ENCODE measurements at regions not wholly inside any gene's neighbourhood (a gene's known extent, or its start where the extent isn't known, plus 50 kb on each side); places are given as distances from the start of the nearest gene placed in this dataset.

- Histone ChIP-seq H3K9me3 (no peaks in the 10 kb centered on the region), H3K27me3 (no peaks in the 10 kb centered on the region), H3K27ac (no peak overlapping the region), H3K4me3 (no peak overlapping the region), H3K36me3 (no peaks in the 10 kb centered on the region), H3K4me1 (no peaks in the 10 kb centered on the region)
- DNase-seq = no peak
- intact Hi-C loops (cut with DNase I) = no loop called here
- TF ChIP-seq POLR2A (IDR thresholded peaks at IDR 0.05) (no peak), POLR2AphosphoS5 (IDR thresholded peaks at IDR 0.05) (no peak), EP300 (IDR thresholded peaks at IDR 0.05) (no peak)
- TF ChIP-seq, protein P1, sequence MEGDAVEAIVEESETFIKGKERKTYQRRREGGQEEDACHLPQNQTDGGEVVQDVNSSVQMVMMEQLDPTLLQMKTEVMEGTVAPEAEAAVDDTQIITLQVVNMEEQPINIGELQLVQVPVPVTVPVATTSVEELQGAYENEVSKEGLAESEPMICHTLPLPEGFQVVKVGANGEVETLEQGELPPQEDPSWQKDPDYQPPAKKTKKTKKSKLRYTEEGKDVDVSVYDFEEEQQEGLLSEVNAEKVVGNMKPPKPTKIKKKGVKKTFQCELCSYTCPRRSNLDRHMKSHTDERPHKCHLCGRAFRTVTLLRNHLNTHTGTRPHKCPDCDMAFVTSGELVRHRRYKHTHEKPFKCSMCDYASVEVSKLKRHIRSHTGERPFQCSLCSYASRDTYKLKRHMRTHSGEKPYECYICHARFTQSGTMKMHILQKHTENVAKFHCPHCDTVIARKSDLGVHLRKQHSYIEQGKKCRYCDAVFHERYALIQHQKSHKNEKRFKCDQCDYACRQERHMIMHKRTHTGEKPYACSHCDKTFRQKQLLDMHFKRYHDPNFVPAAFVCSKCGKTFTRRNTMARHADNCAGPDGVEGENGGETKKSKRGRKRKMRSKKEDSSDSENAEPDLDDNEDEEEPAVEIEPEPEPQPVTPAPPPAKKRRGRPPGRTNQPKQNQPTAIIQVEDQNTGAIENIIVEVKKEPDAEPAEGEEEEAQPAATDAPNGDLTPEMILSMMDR (IDR thresholded peaks at IDR 0.05) = no peak
Observed at GRCh38 chr12:60967128-60967527, 1293.1 kb upstream of the USP15 start.

DNA sequence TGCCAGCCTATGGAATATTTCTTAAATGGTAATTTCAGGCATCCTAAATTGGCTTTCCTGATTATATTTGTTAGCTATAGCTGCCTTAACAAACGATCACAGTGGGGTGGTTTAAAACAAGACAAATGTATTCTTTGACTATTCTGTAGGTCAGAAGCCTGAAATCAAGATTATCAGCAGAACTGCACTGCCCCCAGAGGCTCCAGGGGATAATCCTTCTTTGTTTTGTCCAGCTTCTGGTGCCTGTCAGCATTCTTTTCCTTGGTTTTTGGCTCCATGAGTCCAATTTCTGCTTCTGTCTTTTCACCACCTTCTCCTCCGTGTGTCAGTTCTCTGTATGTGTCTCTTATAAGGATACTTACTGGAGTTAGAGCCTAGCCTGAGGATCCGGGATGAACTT is 1282.2 kb upstream of the USP15 start:
- Histone ChIP-seq H3K27me3 (no peaks in the 10 kb centered on the region), H3K9me3 (no peaks in the 10 kb centered on the region), H3K4me1 (no peaks in the 10 kb centered on the region), H3K4me3 (no peak overlapping the region), H3K36me3 (no peaks in the 10 kb centered on the region), H3K27ac (no peak overlapping the region)
- intact Hi-C loops (cut with DNase I) = no loop called here
- no peak for TF ChIP-seq EP300 (IDR thresholded peaks at IDR 0.05)
- no peak for TF ChIP-seq POLR2A (IDR thresholded peaks at IDR 0.05)
- no peak for TF ChIP-seq POLR2AphosphoS5 (IDR thresholded peaks at IDR 0.05)
- TF ChIP-seq, protein P1 (IDR thresholded peaks at IDR 0.05) = no peak
- DNase-seq = no peak
- 49 to 64% methylated on average over 3 of the region's 3 CpGs for WGBS, 2 donors

GRCh38 chr12:60980558-60980957 is 1279.6 kb upstream of the USP15 start:
- 32 to 58% methylated on average over 1 of the region's 1 CpG for WGBS, 2 donors
- H3K36me3 ChIP-seq = no peaks in the 10 kb centered on the region
- no peak overlapping the region for H3K27ac ChIP-seq
- no peak overlapping the region for H3K4me3 ChIP-seq
- no peaks in the 10 kb centered on the region for H3K27me3 ChIP-seq
- no peaks in the 10 kb centered on the region for H3K9me3 ChIP-seq
- intact Hi-C loops (cut with DNase I) = no loop called here
- TF ChIP-seq EP300 (IDR thresholded peaks at IDR 0.05) (no peak), POLR2AphosphoS5 (IDR thresholded peaks at IDR 0.05) (no peak), POLR2A (IDR thresholded peaks at IDR 0.05) (no peak)
- TF ChIP-seq, protein P1 (IDR thresholded peaks at IDR 0.05) = no peak
- H3K4me1 ChIP-seq = no peaks in the 10 kb centered on the region
- no peak for DNase-seq

DNA sequence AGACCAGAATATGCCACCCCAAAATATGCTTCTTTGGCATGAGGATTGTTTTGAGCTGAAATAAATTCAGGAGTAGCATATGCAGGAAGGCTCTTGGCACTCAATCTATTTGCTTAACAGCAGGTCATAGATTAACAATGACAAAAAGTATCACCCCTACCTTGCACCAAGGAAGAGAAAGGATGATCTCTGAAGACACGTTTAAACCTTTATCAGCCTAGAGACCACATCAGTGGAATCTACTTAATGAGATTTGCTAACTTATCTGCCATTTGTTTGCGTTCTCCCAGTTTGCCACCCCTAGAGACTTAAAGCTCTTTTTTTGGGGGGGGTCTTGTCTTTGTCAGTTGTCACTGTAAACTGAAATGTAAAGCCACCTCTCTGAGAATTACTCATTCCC is 1278.7 kb upstream of the USP15 start:
- TF ChIP-seq, protein P1 (IDR thresholded peaks at IDR 0.05) = no peak
- no peak for TF ChIP-seq EP300 (IDR thresholded peaks at IDR 0.05)
- no peak for TF ChIP-seq POLR2A (IDR thresholded peaks at IDR 0.05)
- TF ChIP-seq POLR2AphosphoS5 (IDR thresholded peaks at IDR 0.05) = no peak
- intact Hi-C loops (cut with DNase I) = no loop called here
- Histone ChIP-seq H3K4me1 (no peaks in the 10 kb centered on the region), H3K27me3 (no peaks in the 10 kb centered on the region), H3K9me3 (no peaks in the 10 kb centered on the region), H3K36me3 (no peaks in the 10 kb centered on the region), H3K27ac (no peak overlapping the region), H3K4me3 (no peak overlapping the region)
- 38 to 66% methylated on average over 2 of the region's 2 CpGs for WGBS, 2 donors
- no peak for DNase-seq

DNA sequence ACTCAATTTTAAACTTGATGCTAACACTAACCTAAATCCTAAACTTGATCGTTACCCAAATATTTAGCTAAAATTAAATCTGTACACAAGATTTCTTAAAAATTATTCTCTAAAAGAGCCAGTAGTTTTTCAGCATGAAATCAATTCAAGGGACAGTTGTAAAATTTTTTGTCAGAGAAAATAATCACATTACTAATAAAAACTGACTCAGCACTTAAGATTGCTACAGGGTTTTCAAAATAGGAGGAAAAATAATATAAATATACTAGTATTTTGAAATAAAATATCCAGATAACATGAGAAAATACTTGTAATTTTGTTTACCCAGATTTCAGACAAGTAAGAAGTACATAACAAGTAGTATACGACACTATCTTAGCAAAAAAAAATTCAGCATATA is 1268.1 kb upstream of the USP15 start:
- no peak for TF ChIP-seq POLR2A (IDR thresholded peaks at IDR 0.05)
- TF ChIP-seq EP300 (IDR thresholded peaks at IDR 0.05) = no peak
- TF ChIP-seq, protein P1 (IDR thresholded peaks at IDR 0.05) = no peak
- no peak for TF ChIP-seq POLR2AphosphoS5 (IDR thresholded peaks at IDR 0.05)
- Histone ChIP-seq H3K9me3 (no peaks in the 10 kb centered on the region), H3K4me3 (no peak overlapping the region), H3K36me3 (no peaks in the 10 kb centered on the region), H3K27ac (no peak overlapping the region), H3K4me1 (no peaks in the 10 kb centered on the region), H3K27me3 (no peaks in the 10 kb centered on the region)
- no peak for DNase-seq
- 84 to 88% methylated on average over 2 of the region's 2 CpGs for WGBS, 2 donors
- intact Hi-C loops (cut with DNase I) = no loop called here

Measured in sigmoid colon (tissue), 6 donors.